ENCODE measurements at regions not wholly inside any gene's neighbourhood (a gene's known extent, or its start where the extent isn't known, plus 50 kb on each side); places are given as distances from the start of the nearest gene placed in this dataset.

GRCh38 chr13:30097701-30098100 is 209.7 kb downstream of the KATNAL1 start:
- TF ChIP-seq CTCF (IDR thresholded peaks at IDR 0.05) (no peak), POLR2A (IDR thresholded peaks at IDR 0.05) (no peak)
